Left colon (tissue), 2 donors: ENCODE measurements at regions not wholly inside any gene's neighbourhood (a gene's known extent, or its start where the extent isn't known, plus 50 kb on each side); places are given as distances from the start of the nearest gene placed in this dataset.
"Not testable (repeated sequence)": the region's sequence is repeated elsewhere in the genome, so short reads cannot be mapped to it uniquely, and the experiment has no call there.

ENCODE experiments used
- ATAC-seq: fragments of 200-7000 bp; cut with Tn5 transposase; one replicate; pipeline ENCODE4 v1.9.1; 2020; ENCODE audit warnings: mild to moderate bottlenecking, moderate library complexity
- DNase-seq, 2 donors: peaks; one replicate each; pipeline ENCODE4 v3.0.0-alpha.2; 2020
- intact Hi-C, 2 donors: fragments of 100-400 bp; cut with DNase I in 1 of 2; cut with micrococcal nuclease in 1 of 2; formaldehyde crosslinking; loops; one replicate each; pipeline versions ENCODE4 v1.11.2 to v1.14.0; 2022; cut with DNase I, micrococcal nuclease
- donor health status: DM: no; HTN: no; CAD: no.
- donor health status: DM: yes; HTN: yes; CAD: no.

- DNase-seq (no peak), ATAC-seq (no peak)
- intact Hi-C loops = no loop called here
Observed at GRCh38 chr16:75780669-75781068, 54.4 kb upstream of the CPHXL start.

GRCh38 chr16:75781683-75782343 lies 55.5 kb upstream of the CPHXL start:
- DNase-seq = no peak
- intact Hi-C loops = no loop called here
- no peak for ATAC-seq

GRCh38 chr16:75787440-75787839 lies 61.1 kb upstream of the CPHXL start:
- intact Hi-C loops = loop anchor here in 1 of 2 donors (5.0 kb wide), 1 partner anchor 1385 kb away; no protein-coding TSS in a partner anchor
- no peak for DNase-seq
- no peak for ATAC-seq

GRCh38 chr16:75789237-75789636 lies 62.9 kb upstream of the CPHXL start:
- DNase-seq (no peak), ATAC-seq (peak; percentile 44)
- intact Hi-C loops = loop anchor here in 1 of 2 donors (5.0 kb wide), 1 partner anchor 1383 kb away; no protein-coding TSS in a partner anchor

- DNase-seq (no peak), ATAC-seq (no peak)
- intact Hi-C loops = loop anchor here in 1 of 2 donors (10.0 kb wide), 1 partner anchor 862 kb away; no protein-coding TSS in a partner anchor
Observed at GRCh38 chr16:75792771-75793492, 66.6 kb upstream of the CPHXL start.

- no peak for ATAC-seq
- intact Hi-C loops = loop anchor here in 1 of 2 donors (10.0 kb wide), 1 partner anchor 861 kb away; no protein-coding TSS in a partner anchor
Observed at GRCh38 chr16:75793641-75794040, 67.4 kb upstream of the CPHXL start.

GRCh38 chr16:75794426-75794825 lies 68.1 kb upstream of the CPHXL start:
- DNase-seq = no peak
- intact Hi-C loops = loop anchor here in 1 of 2 donors (10.0 kb wide), 1 partner anchor 860 kb away; no protein-coding TSS in a partner anchor
- no peak for ATAC-seq

More at GRCh38 chr16:75793641-75794040, 67.4 kb upstream of the CPHXL start:
- DNase-seq = no peak

- DNase-seq = no peak
- no peak for ATAC-seq
- intact Hi-C loops = loop anchor here in 1 of 2 donors (10.0 kb wide), 1 partner anchor 856 kb away; no protein-coding TSS in a partner anchor
Observed at GRCh38 chr16:75798714-75799113, 72.4 kb upstream of the CPHXL start.

- ATAC-seq (no peak), DNase-seq (no peak)
- intact Hi-C loops = no loop called here
Observed at GRCh38 chr16:75801307-75801706, 75.0 kb upstream of the CPHXL start.

- intact Hi-C loops = no loop called here
- ATAC-seq = no peak
Observed at GRCh38 chr16:75803753-75804152, 77.5 kb upstream of the CPHXL start.

GRCh38 chr16:75804368-75804767 lies 78.1 kb upstream of the CPHXL start:
- intact Hi-C loops = no loop called here
- no peak for DNase-seq

More at GRCh38 chr16:75803753-75804152, 77.5 kb upstream of the CPHXL start:
- no peak for DNase-seq

GRCh38 chr16:75805946-75806345 lies 79.7 kb upstream of the CPHXL start:
- intact Hi-C loops = no loop called here
- ATAC-seq = no peak

More at GRCh38 chr16:75804368-75804767, 78.1 kb upstream of the CPHXL start:
- ATAC-seq = no peak

GRCh38 chr16:75806487-75806886 lies 80.2 kb upstream of the CPHXL start:
- no peak for ATAC-seq
- DNase-seq = no peak
- intact Hi-C loops = no loop called here

More at GRCh38 chr16:75805946-75806345, 79.7 kb upstream of the CPHXL start:
- no peak for DNase-seq

GRCh38 chr16:75810342-75810741 lies 84.1 kb upstream of the CPHXL start:
- no peak for DNase-seq
- intact Hi-C loops = no loop called here
- ATAC-seq = no peak

GRCh38 chr16:75811020-75811634 lies 84.8 kb upstream of the CPHXL start:
- DNase-seq (no peak), ATAC-seq (no peak)
- intact Hi-C loops = no loop called here

- DNase-seq (no peak), ATAC-seq (no peak)
- intact Hi-C loops = no loop called here
Observed at GRCh38 chr16:75818491-75818890, 92.2 kb upstream of the CPHXL start.

- intact Hi-C loops = no loop called here
- DNase-seq (no peak), ATAC-seq (no peak)
Observed at GRCh38 chr16:75820672-75821071, 94.4 kb upstream of the CPHXL start.

- intact Hi-C loops = no loop called here
- no peak for ATAC-seq
- DNase-seq = no peak
Observed at GRCh38 chr16:75821117-75821516, 94.8 kb upstream of the CPHXL start.

GRCh38 chr16:75825750-75826149 lies 99.5 kb upstream of the CPHXL start:
- intact Hi-C loops, ATAC-seq, DNase-seq: not testable (repeated sequence)
